ENCODE measurements at regions not wholly inside any gene's neighbourhood (a gene's known extent, or its start where the extent isn't known, plus 50 kb on each side); places are given as distances from the start of the nearest gene placed in this dataset.
"Not testable (repeated sequence)": the region's sequence is repeated elsewhere in the genome, so short reads cannot be mapped to it uniquely, and the experiment has no call there.

GRCh38 chrX:50967736-50968135, 57.2 kb downstream of the BMP15 start:
- no peaks in the 10 kb centered on the region for H3K27me3 ChIP-seq
- H3K27ac ChIP-seq: no peak overlapping the region
- no peak overlapping the region for H3K4me3 ChIP-seq
- DNase-seq: no peak
- H3K9me3 ChIP-seq: no peaks in the 10 kb centered on the region
- H3K4me1 ChIP-seq: no peaks in the 10 kb centered on the region
- no peak for TF ChIP-seq POLR2A (IDR thresholded peaks at IDR 0.05)
- TF ChIP-seq CTCF (IDR thresholded peaks at IDR 0.05): no peak
- no peaks in the 10 kb centered on the region for H3K36me3 ChIP-seq

- H3K36me3 ChIP-seq, H3K27me3 ChIP-seq, H3K9me3 ChIP-seq, H3K4me1 ChIP-seq, H3K27ac ChIP-seq, DNase-seq, H3K4me3 ChIP-seq: not testable (repeated sequence)
Measured at GRCh38 chrX:50968871-50969635, 58.5 kb downstream of the BMP15 start.

- no peaks in the 10 kb centered on the region for H3K9me3 ChIP-seq
- DNase-seq: no peak
- no peaks in the 10 kb centered on the region for H3K27me3 ChIP-seq
- H3K27ac ChIP-seq: no peak overlapping the region
- no peak overlapping the region for H3K4me3 ChIP-seq
- TF ChIP-seq POLR2A (IDR thresholded peaks at IDR 0.05): no peak
- no peak for TF ChIP-seq CTCF (IDR thresholded peaks at IDR 0.05)
- no peaks in the 10 kb centered on the region for H3K4me1 ChIP-seq
- no peaks in the 10 kb centered on the region for H3K36me3 ChIP-seq
Measured at GRCh38 chrX:50971395-50971794, 60.9 kb downstream of the BMP15 start.

GRCh38 chrX:50973199-50973598, 62.7 kb downstream of the BMP15 start:
- H3K4me1 ChIP-seq: no peaks in the 10 kb centered on the region
- H3K27me3 ChIP-seq: no peaks in the 10 kb centered on the region
- no peaks in the 10 kb centered on the region for H3K9me3 ChIP-seq
- H3K4me3 ChIP-seq: no peak overlapping the region
- DNase-seq: no peak
- no peak overlapping the region for H3K27ac ChIP-seq
- TF ChIP-seq POLR2A (IDR thresholded peaks at IDR 0.05) (no peak), CTCF (IDR thresholded peaks at IDR 0.05) (no peak)
- no peaks in the 10 kb centered on the region for H3K36me3 ChIP-seq

- Histone ChIP-seq H3K4me3 (no peak overlapping the region), H3K9me3 (no peaks in the 10 kb centered on the region), H3K36me3 (no peaks in the 10 kb centered on the region), H3K27ac (no peak overlapping the region), H3K27me3 (no peaks in the 10 kb centered on the region), H3K4me1 (no peaks in the 10 kb centered on the region)
- TF ChIP-seq CTCF (IDR thresholded peaks at IDR 0.05): no peak
- no peak for TF ChIP-seq POLR2A (IDR thresholded peaks at IDR 0.05)
- DNase-seq: no peak
Measured at GRCh38 chrX:50978920-50979682, 68.6 kb downstream of the BMP15 start.

GRCh38 chrX:50980251-50980650, 69.7 kb downstream of the BMP15 start:
- H3K9me3 ChIP-seq: no peaks in the 10 kb centered on the region
- H3K36me3 ChIP-seq: no peaks in the 10 kb centered on the region
- DNase-seq: no peak
- no peaks in the 10 kb centered on the region for H3K27me3 ChIP-seq
- H3K4me1 ChIP-seq: no peaks in the 10 kb centered on the region
- no peak overlapping the region for H3K27ac ChIP-seq
- no peak for TF ChIP-seq POLR2A (IDR thresholded peaks at IDR 0.05)
- no peak for TF ChIP-seq CTCF (IDR thresholded peaks at IDR 0.05)
- H3K4me3 ChIP-seq: no peak overlapping the region
